ENCODE measurements at regions not wholly inside any gene's neighbourhood (a gene's known extent, or its start where the extent isn't known, plus 50 kb on each side); places are given as distances from the start of the nearest gene placed in this dataset.

DNA sequence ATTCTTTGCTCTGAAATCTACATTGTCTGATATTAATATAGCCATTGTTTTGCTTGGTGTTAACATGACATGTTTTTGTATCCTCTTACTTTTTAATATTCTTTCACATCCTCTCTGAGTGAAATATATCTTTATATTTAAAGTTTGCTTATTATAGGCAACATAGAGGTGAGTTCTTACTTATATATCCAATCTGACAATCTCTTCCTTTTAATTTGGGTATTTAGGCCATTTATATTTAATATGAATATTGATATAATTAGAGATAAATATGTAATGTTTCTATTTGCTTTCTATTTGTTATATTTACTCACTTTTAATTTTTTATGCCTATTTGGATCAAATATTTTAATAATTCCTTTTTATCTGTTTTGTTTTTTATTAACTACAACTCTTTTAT lies 554.1 kb upstream of the SALL1 start:
- Histone ChIP-seq H3K4me1 (no peaks in the 10 kb centered on the region), H3K27ac (no peak overlapping the region), H3K4me3 (no peak overlapping the region), H3K27me3 (peaks cover 0 to 7% of the 10 kb centered on the region in 2 donors), H3K9me3 (peaks cover 0 to 10% of the 10 kb centered on the region in 2 donors), H3K36me3 (no peaks in the 10 kb centered on the region)
- DNase-seq (ENCODE audit: low spot score in 2 of 2) = no peak
- TF ChIP-seq POLR2AphosphoS5 (IDR thresholded peaks at IDR 0.05) (no peak), POLR2A (IDR thresholded peaks at IDR 0.05) (no peak)
- TF ChIP-seq, protein P1, sequence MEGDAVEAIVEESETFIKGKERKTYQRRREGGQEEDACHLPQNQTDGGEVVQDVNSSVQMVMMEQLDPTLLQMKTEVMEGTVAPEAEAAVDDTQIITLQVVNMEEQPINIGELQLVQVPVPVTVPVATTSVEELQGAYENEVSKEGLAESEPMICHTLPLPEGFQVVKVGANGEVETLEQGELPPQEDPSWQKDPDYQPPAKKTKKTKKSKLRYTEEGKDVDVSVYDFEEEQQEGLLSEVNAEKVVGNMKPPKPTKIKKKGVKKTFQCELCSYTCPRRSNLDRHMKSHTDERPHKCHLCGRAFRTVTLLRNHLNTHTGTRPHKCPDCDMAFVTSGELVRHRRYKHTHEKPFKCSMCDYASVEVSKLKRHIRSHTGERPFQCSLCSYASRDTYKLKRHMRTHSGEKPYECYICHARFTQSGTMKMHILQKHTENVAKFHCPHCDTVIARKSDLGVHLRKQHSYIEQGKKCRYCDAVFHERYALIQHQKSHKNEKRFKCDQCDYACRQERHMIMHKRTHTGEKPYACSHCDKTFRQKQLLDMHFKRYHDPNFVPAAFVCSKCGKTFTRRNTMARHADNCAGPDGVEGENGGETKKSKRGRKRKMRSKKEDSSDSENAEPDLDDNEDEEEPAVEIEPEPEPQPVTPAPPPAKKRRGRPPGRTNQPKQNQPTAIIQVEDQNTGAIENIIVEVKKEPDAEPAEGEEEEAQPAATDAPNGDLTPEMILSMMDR (IDR thresholded peaks at IDR 0.05) = no peak
- intact Hi-C loops (cut with DNase I; ENCODE audit: low total_unique reads) = no loop called here

DNA sequence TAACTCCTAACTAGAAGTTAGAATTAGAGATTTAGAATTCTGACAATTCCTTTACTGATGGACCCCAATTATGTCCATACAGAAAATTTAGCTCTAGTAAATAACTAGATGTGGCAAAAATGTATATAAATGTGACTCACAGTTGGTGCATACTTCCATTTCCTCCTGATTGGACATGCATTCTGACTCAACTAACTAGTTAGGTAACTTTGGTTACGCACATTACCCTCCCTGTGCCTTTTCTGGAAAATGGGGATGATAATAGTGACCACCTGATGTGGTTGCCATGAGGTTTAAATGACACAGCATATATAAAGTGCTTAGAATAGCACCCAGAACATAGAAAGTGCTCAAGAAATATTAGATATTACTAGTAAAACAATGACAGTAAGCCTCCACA lies 550.0 kb upstream of the SALL1 start:
- intact Hi-C loops (cut with DNase I; ENCODE audit: low total_unique reads) = no loop called here
- H3K27me3 ChIP-seq = peaks cover 0 to 7% of the 10 kb centered on the region in 2 donors
- peaks cover 0 to 10% of the 10 kb centered on the region in 2 donors for H3K9me3 ChIP-seq
- no peaks in the 10 kb centered on the region for H3K36me3 ChIP-seq
- TF ChIP-seq, protein P1 (IDR thresholded peaks at IDR 0.05) = no peak
- no peak for TF ChIP-seq POLR2A (IDR thresholded peaks at IDR 0.05)
- no peak for TF ChIP-seq POLR2AphosphoS5 (IDR thresholded peaks at IDR 0.05)
- no peak overlapping the region for H3K4me3 ChIP-seq
- no peak overlapping the region for H3K27ac ChIP-seq
- no peak for DNase-seq (ENCODE audit: low spot score in 2 of 2)
- no peaks in the 10 kb centered on the region for H3K4me1 ChIP-seq

DNA sequence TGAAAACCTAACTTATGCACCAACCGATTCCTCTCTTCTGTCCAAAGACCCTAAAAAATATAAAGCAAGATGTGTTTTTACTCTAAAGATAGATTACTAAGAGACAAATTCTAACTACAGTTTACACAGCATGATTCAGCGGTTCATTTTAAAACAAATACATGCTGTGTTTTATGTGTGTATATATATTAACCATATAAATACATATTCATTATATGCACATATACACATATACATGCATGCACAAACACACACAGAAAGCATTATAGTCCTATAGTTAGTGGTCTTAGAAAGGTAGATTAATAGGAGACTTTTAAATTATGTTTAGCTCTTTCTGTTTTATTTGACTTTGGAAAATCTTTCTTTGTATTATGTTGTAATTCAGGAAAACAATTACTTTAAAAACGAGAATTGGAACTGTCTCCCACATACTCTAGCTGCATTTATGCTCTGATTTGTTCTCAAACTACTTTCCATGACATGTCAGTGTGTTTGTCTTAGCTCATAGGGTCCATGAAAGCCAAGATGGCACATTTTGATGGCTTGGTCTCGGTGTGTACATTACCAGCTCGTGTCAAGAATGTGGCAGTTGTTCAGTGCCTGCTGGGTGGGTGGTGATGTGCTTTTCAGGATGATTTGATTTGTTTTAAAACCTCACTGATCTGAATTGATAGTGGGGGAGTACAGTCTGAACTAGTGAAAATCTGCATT lies 548.8 kb upstream of the SALL1 start:
- TF ChIP-seq POLR2A (IDR thresholded peaks at IDR 0.05) (no peak), POLR2AphosphoS5 (IDR thresholded peaks at IDR 0.05) (no peak)
- TF ChIP-seq, protein P1 (IDR thresholded peaks at IDR 0.05) = no peak
- Histone ChIP-seq H3K4me3 (no peak overlapping the region), H3K36me3 (no peaks in the 10 kb centered on the region), H3K4me1 (no peaks in the 10 kb centered on the region), H3K27ac (no peak overlapping the region), H3K9me3 (no peaks in the 10 kb centered on the region), H3K27me3 (peaks cover 0 to 7% of the 10 kb centered on the region in 2 donors)
- no peak for DNase-seq (ENCODE audit: low spot score in 2 of 2)
- intact Hi-C loops (cut with DNase I; ENCODE audit: low total_unique reads) = no loop called here

DNA sequence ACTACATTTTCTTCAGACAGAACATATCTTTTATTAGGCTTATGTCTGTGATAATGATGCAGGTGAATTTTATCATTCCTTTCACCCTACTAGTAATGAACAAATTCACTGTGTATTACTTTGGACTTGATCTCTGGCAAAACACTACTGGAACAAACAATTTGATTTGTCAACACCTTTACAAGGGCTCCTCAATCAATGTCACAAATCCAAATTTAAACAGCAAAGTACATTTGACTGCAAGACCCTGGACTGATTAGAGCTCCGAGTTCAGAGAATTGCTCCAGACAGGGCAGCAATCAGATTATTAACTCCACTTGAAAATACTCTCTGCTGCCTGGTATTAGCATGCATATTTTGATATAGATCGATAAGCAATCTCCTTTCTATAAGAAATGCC lies 547.6 kb upstream of the SALL1 start:
- H3K4me3 ChIP-seq = no peak overlapping the region
- intact Hi-C loops (cut with DNase I; ENCODE audit: low total_unique reads) = no loop called here
- TF ChIP-seq POLR2AphosphoS5 (IDR thresholded peaks at IDR 0.05) (no peak), POLR2A (IDR thresholded peaks at IDR 0.05) (no peak)
- H3K9me3 ChIP-seq = peaks cover 0 to 11% of the 10 kb centered on the region in 2 donors
- no peak for DNase-seq (ENCODE audit: low spot score in 2 of 2)
- H3K4me1 ChIP-seq = no peaks in the 10 kb centered on the region
- H3K27me3 ChIP-seq = peaks cover 0 to 7% of the 10 kb centered on the region in 2 donors
- no peaks in the 10 kb centered on the region for H3K36me3 ChIP-seq
- no peak overlapping the region for H3K27ac ChIP-seq

DNA sequence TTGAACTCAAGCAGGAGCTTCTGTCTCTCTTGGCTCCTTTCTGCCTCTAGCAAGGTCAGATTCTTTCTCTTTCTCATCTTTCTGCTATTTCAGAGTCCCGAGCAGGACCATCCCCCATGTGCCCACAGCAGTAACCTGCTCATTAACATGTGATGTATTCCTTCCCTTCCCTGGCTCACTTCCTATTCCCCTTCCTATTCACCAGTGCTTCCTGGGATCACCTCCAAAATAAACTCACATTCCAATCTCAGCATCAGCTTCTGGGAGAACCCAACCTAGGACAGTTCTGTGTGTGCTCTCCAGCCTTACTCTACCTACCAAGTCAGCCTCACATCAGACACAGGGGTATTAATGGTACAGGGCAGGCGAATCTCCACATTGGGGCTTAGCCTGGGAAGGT lies 546.4 kb upstream of the SALL1 start:
- TF ChIP-seq POLR2A (IDR thresholded peaks at IDR 0.05) = no peak
- no peak for TF ChIP-seq POLR2AphosphoS5 (IDR thresholded peaks at IDR 0.05)
- TF ChIP-seq, protein P1 (IDR thresholded peaks at IDR 0.05) = no peak
- DNase-seq (ENCODE audit: low spot score in 2 of 2) = no peak
- Histone ChIP-seq H3K27ac (no peak overlapping the region), H3K4me3 (no peak overlapping the region), H3K9me3 (peaks cover 0 to 12% of the 10 kb centered on the region in 2 donors), H3K4me1 (no peaks in the 10 kb centered on the region), H3K27me3 (peaks cover 0 to 6% of the 10 kb centered on the region in 2 donors), H3K36me3 (no peaks in the 10 kb centered on the region)
- intact Hi-C loops (cut with DNase I; ENCODE audit: low total_unique reads) = no loop called here

Measured in breast epithelium (tissue), 4 donors.